Cardiac fibroblast (primary cell): ENCODE measurements at regions not wholly inside any gene's neighbourhood (a gene's known extent, or its start where the extent isn't known, plus 50 kb on each side); places are given as distances from the start of the nearest gene placed in this dataset.

Experiments
- DNase-seq, 2 donors: peaks; one replicate each; pipeline versions ENCODE4 v3.0.0 to v3.0.0-alpha.2; 2010; ENCODE audit warnings: low read depth in 2 of 2
- H3K4me3 ChIP-seq, 2 donors: replicated peaks in 1 of 2; 1 replicate in 1 of 2; 2 replicates in 1 of 2; pipeline ENCODE4 v1.5.1; 2011; ENCODE audit warnings: low read depth in 2 of 2, low read length in 2 of 2, mild to moderate bottlenecking in 2 of 2, moderate library complexity in 1 of 2
- TF ChIP-seq, protein P1 (sequence below): IDR thresholded peaks from one replicate; pipeline ENCODE4 v1.5.1; 2011; ENCODE audit warnings: low read depth, mild to moderate bottlenecking, low read length, inconsistent platforms

DNA sequence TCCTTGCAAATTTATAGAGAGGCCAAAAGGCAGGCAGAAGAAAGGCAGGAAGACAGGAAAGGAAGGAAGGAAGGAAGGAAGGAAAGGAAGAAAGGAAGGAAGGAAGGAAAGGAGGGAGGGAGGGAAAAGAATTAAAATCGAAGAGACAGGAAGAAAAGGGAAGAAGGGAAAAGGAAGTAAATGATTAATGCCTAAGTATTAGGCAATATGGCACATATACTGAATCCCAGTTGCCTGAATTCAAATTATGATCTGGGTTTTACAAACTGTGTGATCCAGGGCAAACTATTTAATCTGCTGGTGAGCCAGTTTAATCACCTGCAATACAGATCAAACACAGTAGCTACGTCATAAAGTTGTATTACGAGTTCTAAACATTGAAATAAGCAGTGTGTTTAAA is 983.6 kb downstream of the FLRT2 start:
- H3K4me3 ChIP-seq = no peak overlapping the region
- no peak for DNase-seq
- TF ChIP-seq, protein P1, sequence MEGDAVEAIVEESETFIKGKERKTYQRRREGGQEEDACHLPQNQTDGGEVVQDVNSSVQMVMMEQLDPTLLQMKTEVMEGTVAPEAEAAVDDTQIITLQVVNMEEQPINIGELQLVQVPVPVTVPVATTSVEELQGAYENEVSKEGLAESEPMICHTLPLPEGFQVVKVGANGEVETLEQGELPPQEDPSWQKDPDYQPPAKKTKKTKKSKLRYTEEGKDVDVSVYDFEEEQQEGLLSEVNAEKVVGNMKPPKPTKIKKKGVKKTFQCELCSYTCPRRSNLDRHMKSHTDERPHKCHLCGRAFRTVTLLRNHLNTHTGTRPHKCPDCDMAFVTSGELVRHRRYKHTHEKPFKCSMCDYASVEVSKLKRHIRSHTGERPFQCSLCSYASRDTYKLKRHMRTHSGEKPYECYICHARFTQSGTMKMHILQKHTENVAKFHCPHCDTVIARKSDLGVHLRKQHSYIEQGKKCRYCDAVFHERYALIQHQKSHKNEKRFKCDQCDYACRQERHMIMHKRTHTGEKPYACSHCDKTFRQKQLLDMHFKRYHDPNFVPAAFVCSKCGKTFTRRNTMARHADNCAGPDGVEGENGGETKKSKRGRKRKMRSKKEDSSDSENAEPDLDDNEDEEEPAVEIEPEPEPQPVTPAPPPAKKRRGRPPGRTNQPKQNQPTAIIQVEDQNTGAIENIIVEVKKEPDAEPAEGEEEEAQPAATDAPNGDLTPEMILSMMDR = no peak

DNA sequence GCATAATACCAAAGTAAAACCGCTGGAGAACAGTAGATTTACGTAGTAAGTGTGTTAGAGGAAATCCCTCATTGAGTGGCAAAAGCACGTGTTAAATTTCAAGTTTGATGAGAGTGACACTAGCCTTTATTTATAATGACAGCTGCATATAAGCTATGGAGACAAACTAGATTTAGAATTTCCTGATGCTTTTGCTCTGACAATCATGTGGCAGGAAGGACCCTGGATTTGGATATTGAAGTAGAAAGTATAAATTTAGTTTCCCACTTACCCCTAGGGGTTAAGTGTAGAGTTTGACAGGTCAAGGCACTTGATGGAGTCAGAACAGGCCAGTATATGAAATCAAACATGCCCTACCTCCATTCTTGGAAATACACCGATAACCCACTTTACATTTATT is 983.1 kb downstream of the FLRT2 start:
- H3K4me3 ChIP-seq = no peak overlapping the region
- TF ChIP-seq, protein P1 = no peak
- no peak for DNase-seq

DNA sequence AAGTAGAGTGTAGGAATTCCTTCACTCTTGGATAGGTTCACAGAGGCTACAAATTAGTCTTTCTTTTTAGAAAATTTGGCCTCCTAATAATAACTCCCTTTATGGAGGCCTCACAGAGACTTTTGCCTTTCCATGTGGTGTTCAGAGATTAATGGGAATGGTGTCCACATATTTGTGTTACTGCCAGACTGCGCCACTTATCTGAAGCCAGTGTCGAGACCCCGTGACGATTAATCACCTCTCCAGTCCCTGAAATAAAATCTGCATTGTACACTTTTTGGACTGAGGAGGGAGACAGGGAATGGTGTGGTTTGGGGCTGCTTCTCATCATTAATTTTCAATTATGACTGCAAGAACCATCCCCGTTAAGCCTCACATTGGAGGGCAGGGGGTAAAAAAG is 980.5 kb downstream of the FLRT2 start:
- DNase-seq = peak in 1 of 2 donors; percentile 73
- TF ChIP-seq, protein P1 = no peak
- H3K4me3 ChIP-seq = no peak overlapping the region

DNA sequence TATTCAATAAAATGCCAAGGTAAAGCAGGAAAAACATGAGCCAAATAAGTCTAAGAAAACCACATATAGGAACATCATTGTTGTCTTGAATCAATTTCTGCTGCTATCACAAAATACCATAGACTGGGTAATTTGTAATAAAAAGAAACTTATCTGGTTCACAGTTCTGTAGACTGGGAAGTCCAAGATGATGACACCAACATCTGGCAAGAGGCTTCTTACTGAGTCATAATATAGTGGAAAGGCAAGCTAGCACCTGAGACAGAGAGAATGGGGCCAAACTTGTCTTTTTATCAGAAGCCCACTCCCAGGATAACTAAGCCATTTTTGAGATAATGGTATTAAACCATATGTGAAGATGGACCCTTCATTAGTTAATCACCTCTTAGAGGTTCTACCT is 975.9 kb downstream of the FLRT2 start:
- no peak overlapping the region for H3K4me3 ChIP-seq
- no peak for DNase-seq
- TF ChIP-seq, protein P1 = no peak

DNA sequence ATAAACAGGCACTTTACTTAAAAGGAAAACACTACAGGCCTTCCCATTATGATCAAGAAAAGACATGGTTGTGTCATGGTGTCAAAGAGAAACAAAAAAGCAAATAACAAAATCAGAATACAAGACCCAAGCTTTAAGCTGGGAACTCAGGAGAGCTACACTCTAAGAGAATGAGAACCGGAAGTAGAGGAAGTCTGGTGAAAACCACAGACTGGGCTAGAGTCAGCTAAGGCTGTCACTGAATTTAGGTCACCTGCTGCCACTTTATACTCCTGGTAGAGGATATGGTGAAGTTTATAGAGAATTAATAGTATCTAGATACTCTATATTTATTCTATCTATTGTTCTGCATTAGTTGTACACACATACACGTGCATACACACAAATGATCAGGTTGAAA is 971.7 kb downstream of the FLRT2 start:
- no peak overlapping the region for H3K4me3 ChIP-seq
- TF ChIP-seq, protein P1 = no peak
- no peak for DNase-seq

DNA sequence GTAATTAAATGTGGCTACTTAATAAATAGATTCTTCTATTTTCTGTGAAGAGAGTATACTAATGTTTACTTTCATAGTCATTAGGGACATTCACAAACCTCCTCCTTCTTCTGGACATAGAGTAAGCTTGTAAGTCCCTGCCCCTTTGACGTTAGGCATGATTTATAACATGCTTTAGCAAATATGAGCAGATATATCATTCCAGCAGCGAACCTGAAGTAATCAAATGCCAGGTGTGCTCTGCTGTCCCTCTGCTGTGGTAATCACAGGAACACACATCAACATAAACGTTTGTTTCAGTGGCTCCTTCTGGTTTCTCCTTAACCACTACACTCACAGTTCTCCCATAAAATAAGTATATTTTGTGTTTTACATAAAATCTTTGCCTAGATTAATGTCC is 961.8 kb downstream of the FLRT2 start:
- no peak for DNase-seq
- H3K4me3 ChIP-seq = no peak overlapping the region
- TF ChIP-seq, protein P1 = no peak

DNA sequence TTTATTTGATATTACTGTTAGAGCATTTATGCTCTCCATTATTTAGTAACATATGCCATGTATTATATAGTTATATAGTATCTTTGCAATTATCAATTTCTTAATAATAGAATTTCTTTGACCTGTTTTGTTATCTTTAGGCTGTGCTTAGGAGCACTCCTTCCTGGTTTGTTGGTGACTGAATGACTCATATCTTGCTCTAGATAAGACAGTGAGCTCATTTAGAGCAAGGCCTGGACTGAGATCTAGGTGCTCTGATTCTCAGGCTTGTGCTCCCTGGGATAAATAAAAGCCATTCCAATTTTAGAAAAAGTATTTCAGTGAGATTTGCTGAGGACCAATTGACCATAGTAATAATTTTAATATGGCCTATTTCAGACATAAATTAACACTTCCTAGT is 951.2 kb downstream of the FLRT2 start:
- DNase-seq = peak in 1 of 2 donors; percentile 28
- TF ChIP-seq, protein P1 = no peak
- H3K4me3 ChIP-seq = no peak overlapping the region
